ENCODE measurements at regions not wholly inside any gene's neighbourhood (a gene's known extent, or its start where the extent isn't known, plus 50 kb on each side); places are given as distances from the start of the nearest gene placed in this dataset.

- no peak overlapping the region for H3K27ac ChIP-seq
- no peaks in the 10 kb centered on the region for H3K4me1 ChIP-seq
- intact Hi-C loops (cut with DNase I; ENCODE audit: low total_unique reads) (no loop called here), in situ Hi-C loops (cut with MboI; ENCODE audit: low sequenced_read_pairs in 4 of 4) (no loop called here)
- no peak overlapping the region for H3K4me3 ChIP-seq
- TF ChIP-seq POLR2A (IDR thresholded peaks at IDR 0.05) (no peak), CTCF (IDR thresholded peaks at IDR 0.05 in 4 of 5, conservative IDR thresholded peaks at IDR 0.05 in 1 of 5) (no peak)
- H3K27me3 ChIP-seq: no peaks in the 10 kb centered on the region
- ATAC-seq (no peak), DNase-seq (no peak)
- no peaks in the 10 kb centered on the region for H3K9me3 ChIP-seq
- no peaks in the 10 kb centered on the region for H3K36me3 ChIP-seq
These were observed 366.2 kb upstream of the DPH6 start for GRCh38 chr15:35912196-35912595.

GRCh38 chr15:35914573-35914972 lies 368.6 kb upstream of the DPH6 start:
- H3K27ac ChIP-seq: no peak overlapping the region
- intact Hi-C loops (cut with DNase I; ENCODE audit: low total_unique reads): no loop called here
- in situ Hi-C loops (cut with MboI; ENCODE audit: low sequenced_read_pairs in 4 of 4): no loop called here
- H3K4me1 ChIP-seq: no peaks in the 10 kb centered on the region
- no peaks in the 10 kb centered on the region for H3K36me3 ChIP-seq
- ATAC-seq (no peak), DNase-seq (no peak)
- TF ChIP-seq CTCF (IDR thresholded peaks at IDR 0.05 in 4 of 5, conservative IDR thresholded peaks at IDR 0.05 in 1 of 5) (no peak), POLR2A (IDR thresholded peaks at IDR 0.05) (no peak)
- H3K4me3 ChIP-seq: no peak overlapping the region
- no peaks in the 10 kb centered on the region for H3K27me3 ChIP-seq
- H3K9me3 ChIP-seq: no peaks in the 10 kb centered on the region

GRCh38 chr15:35921046-35921445 lies 375.1 kb upstream of the DPH6 start:
- Histone ChIP-seq H3K4me3 (no peak overlapping the region), H3K27ac (no peak overlapping the region), H3K27me3 (no peaks in the 10 kb centered on the region), H3K9me3 (no peaks in the 10 kb centered on the region), H3K36me3 (no peaks in the 10 kb centered on the region), H3K4me1 (no peaks in the 10 kb centered on the region)
- TF ChIP-seq CTCF (IDR thresholded peaks at IDR 0.05 in 4 of 5, conservative IDR thresholded peaks at IDR 0.05 in 1 of 5) (no peak), POLR2A (IDR thresholded peaks at IDR 0.05) (no peak)
- intact Hi-C loops (cut with DNase I; ENCODE audit: low total_unique reads) (no loop called here), in situ Hi-C loops (cut with MboI; ENCODE audit: low sequenced_read_pairs in 4 of 4) (no loop called here)
- ATAC-seq (no peak), DNase-seq (no peak)

GRCh38 chr15:35925275-35926006 lies 379.5 kb upstream of the DPH6 start:
- no peak for TF ChIP-seq POLR2A (IDR thresholded peaks at IDR 0.05)
- TF ChIP-seq CTCF (IDR thresholded peaks at IDR 0.05 in 4 of 5, conservative IDR thresholded peaks at IDR 0.05 in 1 of 5): no peak
- no peak for DNase-seq
- Histone ChIP-seq H3K27me3 (no peaks in the 10 kb centered on the region), H3K27ac (no peak overlapping the region), H3K4me1 (no peaks in the 10 kb centered on the region), H3K4me3 (no peak overlapping the region), H3K36me3 (no peaks in the 10 kb centered on the region), H3K9me3 (no peaks in the 10 kb centered on the region)
- intact Hi-C loops (cut with DNase I; ENCODE audit: low total_unique reads): no loop called here
- ATAC-seq: no peak
- in situ Hi-C loops (cut with MboI; ENCODE audit: low sequenced_read_pairs in 4 of 4): no loop called here

- no peak overlapping the region for H3K27ac ChIP-seq
- no peaks in the 10 kb centered on the region for H3K27me3 ChIP-seq
- ATAC-seq: no peak
- no peaks in the 10 kb centered on the region for H3K4me1 ChIP-seq
- no peak for DNase-seq
- H3K36me3 ChIP-seq: no peaks in the 10 kb centered on the region
- H3K4me3 ChIP-seq: no peak overlapping the region
- in situ Hi-C loops (cut with MboI; ENCODE audit: low sequenced_read_pairs in 4 of 4) (no loop called here), intact Hi-C loops (cut with DNase I; ENCODE audit: low total_unique reads) (no loop called here)
- no peak for TF ChIP-seq POLR2A (IDR thresholded peaks at IDR 0.05)
- no peaks in the 10 kb centered on the region for H3K9me3 ChIP-seq
These were observed 380.0 kb upstream of the DPH6 start for GRCh38 chr15:35926007-35926380.
